ENCODE measurements at regions not wholly inside any gene's neighbourhood (a gene's known extent, or its start where the extent isn't known, plus 50 kb on each side); places are given as distances from the start of the nearest gene placed in this dataset.

DNA sequence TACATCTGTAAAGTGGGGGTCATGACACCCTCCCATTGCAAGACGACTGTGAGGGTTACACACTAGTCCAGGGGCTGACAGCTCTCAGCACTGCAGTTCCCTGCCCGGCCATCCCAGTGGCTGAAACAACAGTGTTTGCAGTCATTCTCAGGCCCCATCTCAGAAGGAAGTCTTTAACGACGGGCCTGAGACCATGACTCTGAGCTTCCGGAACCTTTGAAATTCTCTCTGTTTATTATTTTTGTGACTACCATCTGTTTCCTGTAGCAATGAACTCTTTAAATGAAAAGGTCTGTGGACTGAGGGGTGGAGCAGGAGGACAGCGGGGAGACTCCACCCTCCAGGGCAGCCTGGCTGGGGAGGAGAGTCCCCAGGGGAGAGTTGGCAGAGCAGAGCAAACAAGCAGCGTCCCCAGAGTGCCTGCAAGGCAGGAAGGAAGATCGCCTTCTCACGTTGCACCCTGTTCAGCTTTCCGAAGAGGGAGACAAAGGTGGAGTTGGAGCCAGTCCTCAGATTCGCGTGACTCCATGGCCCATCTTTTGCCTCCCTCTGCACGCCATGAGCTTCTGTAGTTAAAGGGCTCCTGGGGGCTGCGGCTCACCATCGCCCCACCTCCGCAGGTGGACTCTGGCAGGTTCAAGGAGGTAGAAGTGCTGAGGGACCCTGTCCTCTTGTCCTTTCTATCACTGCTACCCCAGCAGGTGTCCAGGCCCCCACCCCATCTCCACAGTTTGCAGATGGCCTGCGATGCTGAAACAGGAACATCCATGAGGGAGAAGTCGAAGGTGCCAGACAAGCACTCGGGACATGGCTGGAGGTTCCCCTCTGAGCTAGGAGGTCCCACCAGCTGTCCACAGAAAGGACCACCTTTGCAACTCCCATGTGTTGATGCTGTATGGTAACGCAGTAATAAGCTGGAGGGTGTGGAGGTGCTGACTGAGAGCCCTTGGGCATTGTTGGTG is 525.8 kb upstream of the PROK2 start:
- Histone ChIP-seq H3K4me1 (ENCODE audit: low read length) (peaks cover 22% of the 10 kb centered on the region), H3K9me2 (replicated peaks; ENCODE audit: insufficient read depth, low read length) (no peaks in the 10 kb centered on the region), H2AFZ (ENCODE audit: low read length) (peak overlapping the region; percentile 1; the same call in 1 of the 2 replicates), H4K20me1 (ENCODE audit: insufficient read depth, low read depth, low read length) (no peaks in the 10 kb centered on the region), H3K36me3 (ENCODE audit: insufficient read depth, low read length) (no peaks in the 10 kb centered on the region), H3K9me3 (ENCODE audit: low read length) (no peaks in the 10 kb centered on the region), H3K27me3 (ENCODE audit: low read length) (no peaks in the 10 kb centered on the region), H3K27ac (ENCODE audit: low read length) (no peak overlapping the region), H3K79me2 (ENCODE audit: low read length) (no peaks in the 10 kb centered on the region), H3K4me3 (ENCODE audit: low read length) (peak overlapping the region; percentile 41; the same call in 1 of the 2 replicates), H3K9ac (ENCODE audit: low read length) (peak overlapping the region; percentile 36), H3K4me2 (ENCODE audit: low read depth, low read length, poor library complexity, severe bottlenecking) (peak overlapping the region; percentile 62)
- peak; percentile 83 for DNase-seq

DNA sequence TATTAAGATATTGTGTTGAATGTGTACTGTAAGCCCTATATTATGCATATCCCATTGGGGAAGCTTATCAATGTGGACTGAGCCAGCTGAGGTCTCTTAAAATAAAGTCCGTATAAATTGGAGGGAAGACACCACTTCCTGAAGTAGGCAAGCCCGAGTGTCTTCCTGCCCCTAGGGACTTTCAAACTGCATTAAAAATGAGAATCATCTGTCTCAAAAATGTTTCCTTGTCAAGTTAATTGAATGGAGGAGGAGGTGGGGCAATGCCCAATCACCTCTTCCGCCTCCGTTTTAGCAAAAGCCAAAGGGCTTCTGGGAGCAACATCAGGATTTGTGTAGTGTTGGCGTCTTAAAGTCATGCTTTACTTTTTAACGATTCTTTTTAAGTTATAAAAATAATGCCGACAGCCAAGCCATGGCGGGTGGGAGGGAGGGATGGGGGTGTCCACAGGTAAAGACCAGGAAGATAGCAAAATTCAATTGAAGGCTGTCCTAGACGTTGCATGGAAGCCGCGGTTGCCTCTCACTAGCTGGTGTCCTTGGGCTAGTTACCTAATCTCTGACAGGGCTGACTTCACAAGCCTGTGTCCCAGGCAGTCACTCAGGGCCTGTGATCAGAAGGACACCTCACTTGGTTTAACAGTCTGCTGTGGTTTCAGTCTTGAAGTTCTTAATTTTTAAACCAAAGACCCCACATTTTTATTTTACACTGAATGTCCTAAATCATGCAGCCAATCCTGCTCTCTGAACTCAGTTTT is 524.9 kb upstream of the PROK2 start:
- Histone ChIP-seq H3K9me2 (replicated peaks; ENCODE audit: insufficient read depth, low read length) (no peaks in the 10 kb centered on the region), H2AFZ (ENCODE audit: low read length) (peak overlapping the region; percentile 1; the same call in 1 of the 2 replicates), H4K20me1 (ENCODE audit: insufficient read depth, low read depth, low read length) (no peaks in the 10 kb centered on the region), H3K4me3 (ENCODE audit: low read length) (peak overlapping the region; percentile 41; the same call in 1 of the 2 replicates), H3K9ac (ENCODE audit: low read length) (peak overlapping the region; percentile 36), H3K79me2 (ENCODE audit: low read length) (no peaks in the 10 kb centered on the region), H3K4me1 (ENCODE audit: low read length) (peaks cover 22% of the 10 kb centered on the region), H3K4me2 (ENCODE audit: low read depth, low read length, poor library complexity, severe bottlenecking) (peak overlapping the region; percentile 62), H3K27ac (ENCODE audit: low read length) (no peak overlapping the region), H3K27me3 (ENCODE audit: low read length) (no peaks in the 10 kb centered on the region), H3K9me3 (ENCODE audit: low read length) (no peaks in the 10 kb centered on the region), H3K36me3 (ENCODE audit: insufficient read depth, low read length) (no peaks in the 10 kb centered on the region)
- no peak for DNase-seq

DNA sequence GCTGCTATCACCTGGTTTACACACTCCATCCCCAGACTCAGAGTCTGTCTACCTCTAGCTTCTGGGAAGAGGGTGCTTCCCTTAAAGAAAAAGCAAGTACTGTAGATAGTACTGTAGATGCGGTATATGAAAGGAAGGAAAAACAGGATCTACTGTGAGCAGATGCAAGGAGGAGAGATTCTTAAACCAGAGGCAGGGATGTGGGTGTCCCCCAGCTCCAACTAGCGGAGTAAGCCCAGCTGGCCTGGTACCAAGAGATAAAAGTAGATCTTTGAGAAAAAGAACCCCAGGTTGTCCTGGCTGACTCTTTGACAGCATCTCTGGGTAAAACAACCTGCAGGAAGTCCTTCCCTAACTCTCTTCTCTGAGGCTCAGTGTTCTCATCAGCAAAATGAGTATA is 523.7 kb upstream of the PROK2 start:
- Histone ChIP-seq H3K4me1 (ENCODE audit: low read length) (peaks cover 22% of the 10 kb centered on the region), H3K4me2 (ENCODE audit: low read depth, low read length, poor library complexity, severe bottlenecking) (no peak overlapping the region), H3K27me3 (ENCODE audit: low read length) (no peaks in the 10 kb centered on the region), H3K27ac (ENCODE audit: low read length) (no peak overlapping the region), H2AFZ (ENCODE audit: low read length) (no peak overlapping the region), H3K9me2 (replicated peaks; ENCODE audit: insufficient read depth, low read length) (no peaks in the 10 kb centered on the region), H3K79me2 (ENCODE audit: low read length) (no peaks in the 10 kb centered on the region), H3K36me3 (ENCODE audit: insufficient read depth, low read length) (no peaks in the 10 kb centered on the region), H3K9me3 (ENCODE audit: low read length) (no peaks in the 10 kb centered on the region), H3K9ac (ENCODE audit: low read length) (no peak overlapping the region), H3K4me3 (ENCODE audit: low read length) (no peak overlapping the region), H4K20me1 (ENCODE audit: insufficient read depth, low read depth, low read length) (no peaks in the 10 kb centered on the region)
- no peak for DNase-seq

DNA sequence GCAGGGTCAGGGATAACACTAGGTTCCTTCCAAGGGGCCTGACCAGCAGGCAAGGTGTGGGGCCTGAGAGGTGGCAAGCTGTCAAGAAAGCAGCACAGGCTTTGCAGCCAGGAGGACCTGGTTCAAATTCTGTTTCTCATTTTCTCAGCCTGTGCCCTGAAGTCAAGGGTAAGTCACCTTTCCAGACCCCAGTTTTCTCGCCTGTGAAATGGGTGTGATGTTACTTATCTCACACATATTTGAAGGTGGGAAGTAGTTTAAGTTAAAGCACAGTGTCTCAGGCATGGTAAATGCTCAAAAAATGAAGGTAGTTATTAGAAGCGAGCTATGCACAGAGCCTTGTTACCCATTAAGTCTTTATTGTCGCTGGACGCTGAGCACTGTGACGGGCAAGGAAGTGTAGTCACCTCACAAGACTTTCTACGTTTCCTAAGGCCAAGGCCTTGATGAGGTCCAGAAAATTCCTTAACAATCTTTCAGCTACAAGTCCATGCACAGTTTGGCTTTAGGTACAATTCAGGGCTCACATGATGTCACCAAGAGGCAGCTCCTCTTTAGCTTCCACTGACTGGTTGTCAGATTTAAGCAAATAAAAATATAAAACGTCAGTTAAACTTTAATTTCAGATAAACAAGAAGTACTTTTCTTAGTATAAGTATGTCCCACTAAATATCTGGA is 522.6 kb upstream of the PROK2 start:
- Histone ChIP-seq H3K27ac (ENCODE audit: low read length) (no peak overlapping the region), H3K36me3 (ENCODE audit: insufficient read depth, low read length) (no peaks in the 10 kb centered on the region), H3K4me1 (ENCODE audit: low read length) (peaks cover 22% of the 10 kb centered on the region), H4K20me1 (ENCODE audit: insufficient read depth, low read depth, low read length) (no peaks in the 10 kb centered on the region), H3K9me2 (replicated peaks; ENCODE audit: insufficient read depth, low read length) (no peaks in the 10 kb centered on the region), H3K4me2 (ENCODE audit: low read depth, low read length, poor library complexity, severe bottlenecking) (no peak overlapping the region), H3K4me3 (ENCODE audit: low read length) (no peak overlapping the region), H2AFZ (ENCODE audit: low read length) (no peak overlapping the region), H3K9ac (ENCODE audit: low read length) (no peak overlapping the region), H3K9me3 (ENCODE audit: low read length) (no peaks in the 10 kb centered on the region), H3K27me3 (ENCODE audit: low read length) (no peaks in the 10 kb centered on the region), H3K79me2 (ENCODE audit: low read length) (no peaks in the 10 kb centered on the region)
- DNase-seq: no peak

DNA sequence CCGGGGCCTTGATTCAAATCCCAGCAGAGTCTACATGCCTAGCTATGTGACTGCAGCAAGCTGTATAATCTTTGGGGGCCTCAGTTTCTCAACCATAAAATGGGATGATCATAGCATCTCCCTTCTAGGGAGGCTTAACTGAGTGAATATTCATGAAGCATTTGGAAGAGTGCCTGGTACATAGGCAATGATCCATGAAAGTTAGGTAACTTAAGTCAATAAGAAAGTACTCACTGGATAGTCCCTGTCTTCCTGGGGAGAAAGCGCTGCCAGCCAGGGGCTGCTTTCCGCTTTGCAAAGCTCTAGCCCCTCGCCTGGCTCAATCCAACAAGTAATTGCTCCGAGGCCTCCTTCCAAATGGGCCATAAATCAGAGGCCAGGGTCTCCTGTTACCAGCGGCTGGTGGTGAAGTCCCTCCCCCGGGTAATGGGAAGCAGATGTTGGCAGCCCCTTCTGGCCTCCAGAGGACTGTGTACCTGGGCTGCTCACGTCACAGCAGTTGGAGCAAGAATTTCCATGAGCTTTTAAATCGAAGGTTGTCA is 521.9 kb upstream of the PROK2 start:
- H3K27ac ChIP-seq (ENCODE audit: low read length): no peak overlapping the region
- no peak overlapping the region for H2AFZ ChIP-seq (ENCODE audit: low read length)
- H3K4me1 ChIP-seq (ENCODE audit: low read length): peaks cover 22% of the 10 kb centered on the region
- H3K4me3 ChIP-seq (ENCODE audit: low read length): no peak overlapping the region
- no peaks in the 10 kb centered on the region for H3K9me2 ChIP-seq (replicated peaks; ENCODE audit: insufficient read depth, low read length)
- no peaks in the 10 kb centered on the region for H4K20me1 ChIP-seq (ENCODE audit: insufficient read depth, low read depth, low read length)
- H3K9ac ChIP-seq (ENCODE audit: low read length): no peak overlapping the region
- H3K9me3 ChIP-seq (ENCODE audit: low read length): no peaks in the 10 kb centered on the region
- H3K4me2 ChIP-seq (ENCODE audit: low read depth, low read length, poor library complexity, severe bottlenecking): no peak overlapping the region
- H3K79me2 ChIP-seq (ENCODE audit: low read length): no peaks in the 10 kb centered on the region
- H3K27me3 ChIP-seq (ENCODE audit: low read length): no peaks in the 10 kb centered on the region
- DNase-seq: no peak
- H3K36me3 ChIP-seq (ENCODE audit: insufficient read depth, low read length): no peaks in the 10 kb centered on the region

DNA sequence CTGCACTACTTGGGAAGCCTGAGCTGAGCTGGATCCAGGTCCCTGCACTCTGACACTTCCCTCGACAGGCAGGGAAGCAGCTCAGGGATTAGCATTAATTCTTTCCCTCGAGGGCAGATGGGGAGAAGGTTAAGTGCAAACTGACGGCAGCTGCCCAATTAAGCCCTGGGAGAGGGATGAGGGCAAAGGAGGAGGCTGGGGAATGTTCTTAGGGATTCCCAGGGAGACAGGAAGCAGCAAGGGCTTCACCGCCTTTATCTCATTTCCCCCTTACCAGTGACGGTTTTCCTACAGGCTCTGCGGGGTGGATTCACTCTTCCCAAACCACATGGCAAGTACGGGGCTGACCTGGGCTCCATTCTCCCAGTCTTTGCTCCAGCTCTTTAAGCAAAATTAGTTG is 519.0 kb upstream of the PROK2 start:
- H3K79me2 ChIP-seq (ENCODE audit: low read length): no peaks in the 10 kb centered on the region
- H2AFZ ChIP-seq (ENCODE audit: low read length): no peak overlapping the region
- no peaks in the 10 kb centered on the region for H3K9me3 ChIP-seq (ENCODE audit: low read length)
- H3K4me2 ChIP-seq (ENCODE audit: low read depth, low read length, poor library complexity, severe bottlenecking): no peak overlapping the region
- no peaks in the 10 kb centered on the region for H3K27me3 ChIP-seq (ENCODE audit: low read length)
- no peaks in the 10 kb centered on the region for H4K20me1 ChIP-seq (ENCODE audit: insufficient read depth, low read depth, low read length)
- H3K9me2 ChIP-seq (replicated peaks; ENCODE audit: insufficient read depth, low read length): no peaks in the 10 kb centered on the region
- no peak for DNase-seq
- no peaks in the 10 kb centered on the region for H3K36me3 ChIP-seq (ENCODE audit: insufficient read depth, low read length)
- H3K4me3 ChIP-seq (ENCODE audit: low read length): no peak overlapping the region
- no peak overlapping the region for H3K9ac ChIP-seq (ENCODE audit: low read length)
- H3K4me1 ChIP-seq (ENCODE audit: low read length): no peaks in the 10 kb centered on the region
- no peak overlapping the region for H3K27ac ChIP-seq (ENCODE audit: low read length)

DNA sequence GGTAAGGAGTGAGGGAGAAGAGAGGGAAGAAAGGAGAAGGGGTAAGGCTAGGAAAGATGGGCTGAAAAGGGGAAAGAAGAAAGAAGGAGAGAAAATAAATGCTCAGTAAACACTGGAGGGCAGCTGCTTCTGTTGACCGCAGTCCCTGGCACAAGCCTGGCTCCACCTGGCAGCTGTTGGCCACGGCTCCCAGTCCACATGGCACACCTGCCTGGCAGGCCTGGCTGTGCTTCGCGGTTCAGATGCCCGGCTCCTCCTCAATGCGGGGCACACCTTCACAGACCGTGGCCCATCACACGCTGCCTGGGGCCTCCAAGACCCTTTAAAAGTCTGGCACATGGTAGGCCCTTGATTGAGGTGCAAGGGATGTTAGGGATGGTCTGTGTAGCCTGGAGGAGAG is 516.8 kb upstream of the PROK2 start:
- DNase-seq: no peak
- Histone ChIP-seq H4K20me1 (ENCODE audit: insufficient read depth, low read depth, low read length) (no peaks in the 10 kb centered on the region), H3K4me2 (ENCODE audit: low read depth, low read length, poor library complexity, severe bottlenecking) (no peak overlapping the region), H3K27me3 (ENCODE audit: low read length) (no peaks in the 10 kb centered on the region), H3K79me2 (ENCODE audit: low read length) (no peaks in the 10 kb centered on the region), H2AFZ (ENCODE audit: low read length) (no peak overlapping the region), H3K4me3 (ENCODE audit: low read length) (no peak overlapping the region), H3K9ac (ENCODE audit: low read length) (no peak overlapping the region), H3K9me3 (ENCODE audit: low read length) (no peaks in the 10 kb centered on the region), H3K4me1 (ENCODE audit: low read length) (no peaks in the 10 kb centered on the region), H3K9me2 (replicated peaks; ENCODE audit: insufficient read depth, low read length) (no peaks in the 10 kb centered on the region), H3K27ac (ENCODE audit: low read length) (no peak overlapping the region), H3K36me3 (ENCODE audit: insufficient read depth, low read length) (no peaks in the 10 kb centered on the region)
